ENCODE measurements at regions not wholly inside any gene's neighbourhood (a gene's known extent, or its start where the extent isn't known, plus 50 kb on each side); places are given as distances from the start of the nearest gene placed in this dataset.

DNA sequence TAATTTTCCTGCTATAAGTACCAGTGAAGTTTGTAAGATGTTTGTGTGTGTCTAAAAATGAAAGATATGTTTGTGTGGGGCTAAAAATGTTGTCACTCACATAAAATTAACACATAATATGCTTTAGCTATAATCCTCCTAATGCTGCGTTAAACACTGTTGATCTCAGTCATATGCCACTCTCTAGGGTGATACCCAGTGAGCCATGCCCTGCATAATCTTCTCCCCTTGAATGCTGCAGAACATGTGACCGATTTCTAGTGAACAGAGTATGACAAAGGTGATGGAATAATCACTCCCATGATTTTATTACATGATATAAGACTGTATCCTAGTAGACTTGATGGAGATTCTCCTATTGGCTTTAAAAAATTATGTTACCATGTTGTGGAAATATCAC, 119.1 kb upstream of the EPHA5 start:
- dilution Hi-C loops (cut with MboI; ENCODE audit: extremely low pct_ligation_motif_present, low sequenced_read_pairs) (no loop called here), intact Hi-C loops (cut with micrococcal nuclease) (no loop called here)
- Histone ChIP-seq H3K9me3 (replicated peaks; ENCODE audit: control insufficient read depth, insufficient read depth, low read length) (no peaks in the 10 kb centered on the region), H3K4me1 (ENCODE audit: control insufficient read depth, extremely low read depth, insufficient read depth, low read length) (peaks cover 8% of the 10 kb centered on the region), H3K27me3 (ENCODE audit: control insufficient read depth in 2 of 2, insufficient read depth in 2 of 2, low read length in 2 of 2) (no peaks in the 10 kb centered on the region), H3K9ac (replicated peaks; ENCODE audit: extremely low read depth, insufficient read depth, low read length) (no peak overlapping the region), H3K4me2 (ENCODE audit: insufficient read depth, low read length) (no peak overlapping the region), H3K9me1 (replicated peaks; ENCODE audit: control insufficient read depth, extremely low read depth, insufficient read depth, low read length) (no peaks in the 10 kb centered on the region), H3K27ac (ENCODE audit: insufficient read depth, low read depth, low read length) (no peak overlapping the region), H4K20me1 (replicated peaks; ENCODE audit: control insufficient read depth, extremely low read depth, insufficient read depth, low read length) (no peaks in the 10 kb centered on the region), H3K79me2 (ENCODE audit: control insufficient read depth, insufficient read depth, low read length) (no peaks in the 10 kb centered on the region), H3K4me3 (replicated peaks in 1 of 3; ENCODE audit: insufficient read depth in 1 of 3, low read depth in 1 of 3, low read length in 3 of 3) (no peak overlapping the region), H2AFZ (ENCODE audit: low read depth, low read length) (no peak overlapping the region), H3K36me3 (ENCODE audit: control insufficient read depth in 2 of 2, extremely low read depth in 1 of 2, insufficient read depth in 2 of 2, low read length in 2 of 2) (no peaks in the 10 kb centered on the region)
- no TSS peak for BruUV-seq (replicated peaks)
- TF ChIP-seq JUN (IDR thresholded peaks at IDR 0.05; ENCODE audit: borderline replicate concordance, insufficient read depth, insufficient read length, low read depth), result no peak
- ChIA-PET CTCF (interaction anchor here (1.1 kb wide), 1 partner anchor 14 kb away, joined by 3 read pairs; no protein-coding TSS in a partner anchor), POLR2A (no interaction called here)
- FAIRE-seq (no peak), DNase-seq (ENCODE audit: low read depth, low spot score) (no peak)

DNA sequence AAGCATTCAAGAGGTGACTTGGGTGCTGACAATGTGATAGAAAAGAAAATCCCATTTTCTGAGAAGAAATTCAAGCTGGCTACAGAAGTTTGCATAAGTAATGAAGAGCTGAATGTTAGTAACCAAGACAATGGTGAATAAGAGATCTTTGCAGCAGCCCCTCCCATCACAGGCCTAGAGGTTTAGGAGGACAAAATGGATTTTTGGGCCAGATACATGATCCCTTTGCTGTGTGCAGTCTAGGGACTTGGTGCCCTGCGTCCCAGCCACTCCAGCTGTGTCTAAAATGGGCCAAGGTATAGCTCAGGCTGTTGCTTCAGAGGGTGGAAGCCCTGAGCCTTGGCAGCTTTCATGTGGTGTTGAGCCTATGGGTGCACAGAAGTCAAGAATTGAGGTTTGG, 107.0 kb upstream of the EPHA5 start:
- H3K27me3 ChIP-seq (ENCODE audit: control insufficient read depth in 2 of 2, insufficient read depth in 2 of 2, low read length in 2 of 2), result peaks cover 0 to 3% of the 10 kb centered on the region in 2 experiments
- no peak overlapping the region for H2AFZ ChIP-seq (ENCODE audit: low read depth, low read length)
- H3K27ac ChIP-seq (ENCODE audit: insufficient read depth, low read depth, low read length), result no peak overlapping the region
- no peak for DNase-seq (ENCODE audit: low read depth, low spot score)
- no peaks in the 10 kb centered on the region for H3K9me3 ChIP-seq (replicated peaks; ENCODE audit: control insufficient read depth, insufficient read depth, low read length)
- H3K4me1 ChIP-seq (ENCODE audit: control insufficient read depth, extremely low read depth, insufficient read depth, low read length), result no peaks in the 10 kb centered on the region
- no peak overlapping the region for H3K4me2 ChIP-seq (ENCODE audit: insufficient read depth, low read length)
- H3K79me2 ChIP-seq (ENCODE audit: control insufficient read depth, insufficient read depth, low read length), result no peaks in the 10 kb centered on the region
- FAIRE-seq, result no peak
- no peaks in the 10 kb centered on the region for H4K20me1 ChIP-seq (replicated peaks; ENCODE audit: control insufficient read depth, extremely low read depth, insufficient read depth, low read length)
- H3K4me3 ChIP-seq (replicated peaks in 1 of 3; ENCODE audit: insufficient read depth in 1 of 3, low read depth in 1 of 3, low read length in 3 of 3), result no peak overlapping the region
- intact Hi-C loops (cut with micrococcal nuclease), result no loop called here
- POLR2A ChIA-PET, result no interaction called here
- CTCF ChIA-PET, result no interaction called here
- dilution Hi-C loops (cut with MboI; ENCODE audit: extremely low pct_ligation_motif_present, low sequenced_read_pairs), result no loop called here
- BruUV-seq (replicated peaks), result no TSS peak
- no peak overlapping the region for H3K9ac ChIP-seq (replicated peaks; ENCODE audit: extremely low read depth, insufficient read depth, low read length)
- H3K9me1 ChIP-seq (replicated peaks; ENCODE audit: control insufficient read depth, extremely low read depth, insufficient read depth, low read length), result no peaks in the 10 kb centered on the region
- H3K36me3 ChIP-seq (ENCODE audit: control insufficient read depth in 2 of 2, extremely low read depth in 1 of 2, insufficient read depth in 2 of 2, low read length in 2 of 2), result no peaks in the 10 kb centered on the region
- TF ChIP-seq EZH2 (IDR thresholded peaks at IDR 0.05; ENCODE audit: borderline replicate concordance, low read depth, low read length, severe bottlenecking) (no peak), POLR2A (IDR thresholded peaks at IDR 0.05; ENCODE audit: low read depth, low read length) (no peak), JUN (IDR thresholded peaks at IDR 0.05; ENCODE audit: borderline replicate concordance, insufficient read depth, insufficient read length, low read depth) (no peak), GATA2 (IDR thresholded peaks at IDR 0.05; ENCODE audit: insufficient read depth, insufficient read length, low read depth, low read length) (no peak), FOS (IDR thresholded peaks at IDR 0.05; ENCODE audit: borderline replicate concordance, insufficient read depth, low read length) (no peak), MYC (IDR thresholded peaks at IDR 0.05; ENCODE audit: low read depth, low read length) (no peak), POLR2AphosphoS5 (IDR thresholded peaks at IDR 0.05; ENCODE audit: insufficient read depth, low read depth, low read length) (no peak)
- TF ChIP-seq, protein P1, sequence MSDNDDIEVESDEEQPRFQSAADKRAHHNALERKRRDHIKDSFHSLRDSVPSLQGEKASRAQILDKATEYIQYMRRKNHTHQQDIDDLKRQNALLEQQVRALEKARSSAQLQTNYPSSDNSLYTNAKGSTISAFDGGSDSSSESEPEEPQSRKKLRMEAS (IDR thresholded peaks at IDR 0.05; ENCODE audit: insufficient read depth, insufficient read length), result no peak
- TF ChIP-seq, protein P2, sequence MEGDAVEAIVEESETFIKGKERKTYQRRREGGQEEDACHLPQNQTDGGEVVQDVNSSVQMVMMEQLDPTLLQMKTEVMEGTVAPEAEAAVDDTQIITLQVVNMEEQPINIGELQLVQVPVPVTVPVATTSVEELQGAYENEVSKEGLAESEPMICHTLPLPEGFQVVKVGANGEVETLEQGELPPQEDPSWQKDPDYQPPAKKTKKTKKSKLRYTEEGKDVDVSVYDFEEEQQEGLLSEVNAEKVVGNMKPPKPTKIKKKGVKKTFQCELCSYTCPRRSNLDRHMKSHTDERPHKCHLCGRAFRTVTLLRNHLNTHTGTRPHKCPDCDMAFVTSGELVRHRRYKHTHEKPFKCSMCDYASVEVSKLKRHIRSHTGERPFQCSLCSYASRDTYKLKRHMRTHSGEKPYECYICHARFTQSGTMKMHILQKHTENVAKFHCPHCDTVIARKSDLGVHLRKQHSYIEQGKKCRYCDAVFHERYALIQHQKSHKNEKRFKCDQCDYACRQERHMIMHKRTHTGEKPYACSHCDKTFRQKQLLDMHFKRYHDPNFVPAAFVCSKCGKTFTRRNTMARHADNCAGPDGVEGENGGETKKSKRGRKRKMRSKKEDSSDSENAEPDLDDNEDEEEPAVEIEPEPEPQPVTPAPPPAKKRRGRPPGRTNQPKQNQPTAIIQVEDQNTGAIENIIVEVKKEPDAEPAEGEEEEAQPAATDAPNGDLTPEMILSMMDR (IDR thresholded peaks at IDR 0.05; ENCODE audit: extremely low read depth in 1 of 2, insufficient read depth in 1 of 2, low read depth in 1 of 2, low read length in 2 of 2), result no peak

All from endothelial cell of umbilical vein (primary cell).